NCI-H1417 (cell line): ENCODE measurements at regions not wholly inside any gene's neighbourhood (a gene's known extent, or its start where the extent isn't known, plus 50 kb on each side); places are given as distances from the start of the nearest gene placed in this dataset.

Source experiments
- DNase-seq, 3 experiments: peaks; one replicate each; lab custom pipeline; 2025; lab: John Stamatoyannopoulos, UW

DNA sequence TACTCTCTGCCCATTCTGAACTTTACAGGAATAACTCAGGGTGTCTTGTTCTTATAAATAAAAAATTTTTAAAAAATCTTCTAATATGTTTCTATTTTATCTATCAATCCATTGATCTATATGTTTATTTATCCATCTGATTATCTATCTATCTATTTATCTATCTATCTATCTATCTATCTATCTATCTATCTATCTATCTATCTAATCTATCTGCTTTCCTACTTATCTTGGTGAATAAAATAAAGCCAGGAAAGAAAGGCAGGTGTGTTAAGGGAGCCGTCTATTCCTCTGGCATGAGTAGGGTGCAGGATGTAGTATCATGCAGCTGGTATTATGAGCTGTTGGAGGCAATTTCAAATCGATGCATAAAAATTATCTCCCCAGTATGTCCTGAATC is 153.0 kb downstream of the FOXA2 start:
- DNase-seq: no peak

- DNase-seq: peak in 2 of 3 experiments; percentile 58 to 80
Observed at GRCh38 chr20:22430746-22431168, 153.6 kb downstream of the FOXA2 start.

DNA sequence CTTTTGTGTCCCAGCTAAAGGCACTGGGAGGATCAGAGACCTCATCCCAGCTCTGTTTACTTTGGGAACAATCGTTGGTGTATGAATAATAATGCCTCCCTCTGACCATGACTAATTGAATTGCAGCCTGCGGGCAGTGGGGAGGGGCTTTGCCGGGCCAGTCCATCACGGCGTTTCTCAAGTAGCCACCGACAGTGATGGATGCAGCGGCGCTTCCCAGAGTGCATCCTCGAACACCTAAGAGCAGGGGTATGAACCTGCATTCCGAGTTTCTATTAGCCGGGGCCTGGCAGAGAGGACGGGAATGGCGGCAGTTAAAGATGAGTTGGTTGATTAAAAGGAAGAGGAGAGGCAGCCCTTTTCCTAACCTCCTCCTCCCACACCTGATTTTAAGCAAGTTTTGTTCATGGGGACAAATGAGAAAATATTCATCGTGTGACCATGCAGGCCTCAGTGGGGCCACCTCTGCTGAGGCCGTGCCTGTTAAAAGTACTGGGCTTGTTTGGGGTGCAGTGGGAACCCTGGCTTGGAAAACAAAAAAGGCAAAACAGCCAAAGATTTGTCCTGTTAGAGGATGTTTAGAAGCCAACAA is 154.1 kb downstream of the FOXA2 start:
- peak; percentile 44 to 97 (median 88) for DNase-seq

GRCh38 chr20:22429175-22430153 is 154.9 kb downstream of the FOXA2 start:
- DNase-seq: no peak

- no peak for DNase-seq
Observed at GRCh38 chr20:22428051-22428450, 156.3 kb downstream of the FOXA2 start.

DNA sequence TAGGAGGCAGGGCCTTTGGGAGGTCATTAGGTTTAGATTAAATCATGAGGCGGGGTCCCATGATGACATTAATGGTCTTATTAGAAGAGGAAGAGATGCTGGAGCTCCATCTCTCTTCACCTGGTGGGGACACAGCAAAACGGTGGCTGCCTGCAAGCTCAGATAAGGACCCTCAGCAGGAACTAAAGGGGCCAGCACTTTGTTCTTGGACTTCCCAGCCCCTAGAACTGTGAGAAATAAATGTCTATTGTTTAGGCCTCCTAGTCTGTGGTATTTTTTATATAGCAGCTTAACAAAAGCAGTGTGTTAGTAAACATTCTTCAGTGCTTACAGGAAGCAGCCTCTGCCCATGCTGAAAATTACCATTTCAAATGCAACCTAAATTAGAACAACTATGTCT is 157.6 kb downstream of the FOXA2 start:
- no peak for DNase-seq

DNA sequence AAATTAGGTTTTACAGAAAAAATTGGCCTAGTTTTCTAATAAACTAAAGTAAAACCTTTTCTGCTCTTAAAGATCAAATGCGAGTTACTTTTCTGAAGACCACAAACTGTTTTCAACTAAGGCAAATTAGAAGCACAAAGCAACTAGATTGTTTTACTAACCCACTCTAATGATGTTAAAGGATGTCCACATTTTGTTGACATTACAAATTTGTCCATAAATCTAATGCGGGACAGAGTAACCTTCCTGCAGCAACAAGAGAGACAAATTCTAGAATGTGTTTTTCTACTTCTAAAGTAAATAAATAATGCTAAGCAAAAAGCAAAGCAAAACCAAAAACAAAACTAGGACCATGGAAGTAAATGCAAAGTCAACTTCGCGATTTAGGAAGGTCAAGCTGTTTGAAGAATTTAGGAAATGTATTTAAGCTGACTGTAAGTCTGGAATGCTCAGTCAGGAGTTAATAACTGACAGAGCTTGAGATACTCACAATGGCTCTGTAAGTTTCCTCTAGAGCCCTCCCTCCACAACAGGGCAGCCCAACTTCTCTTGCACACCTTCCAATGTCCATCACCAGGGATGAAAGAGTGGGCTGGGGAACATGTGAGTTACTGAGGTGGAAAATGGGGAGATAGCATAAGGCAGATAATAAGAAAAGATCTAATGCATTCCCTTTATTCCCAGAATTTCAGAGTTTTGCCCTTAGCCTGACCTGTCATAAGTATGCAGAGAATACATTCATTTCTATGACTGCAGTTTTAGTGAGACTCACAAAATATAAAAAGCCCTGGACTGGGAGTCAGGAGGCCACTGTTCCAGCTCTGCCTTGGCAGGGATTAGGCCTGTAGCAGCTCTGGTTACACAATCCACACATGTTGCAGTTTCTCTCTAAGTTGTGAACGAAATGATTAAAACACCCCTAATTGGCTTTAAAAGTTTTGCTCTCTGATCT is 158.8 kb downstream of the FOXA2 start:
- DNase-seq: no peak

DNA sequence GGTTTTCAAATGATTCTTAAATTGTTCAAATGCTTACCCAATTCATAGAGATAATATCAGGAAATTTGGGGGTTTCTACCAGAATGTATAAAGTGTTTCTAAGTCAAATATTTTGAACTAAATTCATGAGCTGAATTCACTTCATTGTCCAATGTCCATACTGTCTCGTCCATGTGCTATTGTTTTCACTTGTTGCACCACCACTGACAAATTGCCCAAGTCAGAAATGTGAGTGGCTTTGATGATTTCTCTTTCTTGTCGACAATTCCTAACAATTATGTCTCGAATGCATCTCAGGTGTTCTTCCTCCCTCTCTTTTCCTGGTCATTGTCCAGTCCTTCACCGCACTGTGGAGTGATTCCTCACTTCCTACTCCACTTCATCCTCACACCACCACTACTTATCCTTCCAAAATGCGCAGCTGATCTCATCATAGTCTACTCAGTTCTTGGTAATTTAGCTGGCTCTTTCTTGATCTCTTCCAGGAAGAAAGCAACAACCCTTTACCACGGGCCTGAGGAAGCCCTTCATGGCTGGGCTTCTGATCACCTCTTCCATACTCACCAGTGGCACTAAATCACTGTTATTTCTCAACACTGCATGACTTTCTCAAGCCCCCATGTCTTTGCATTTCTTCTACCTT is 161.1 kb downstream of the FOXA2 start:
- no peak for DNase-seq

GRCh38 chr20:22420116-22420598 is 164.2 kb downstream of the FOXA2 start:
- no peak for DNase-seq

GRCh38 chr20:22418738-22419137 is 165.6 kb downstream of the FOXA2 start:
- no peak for DNase-seq

GRCh38 chr20:22414305-22414742 is 170.0 kb downstream of the FOXA2 start:
- DNase-seq: peak in 1 of 3 experiments; percentile 76

DNA sequence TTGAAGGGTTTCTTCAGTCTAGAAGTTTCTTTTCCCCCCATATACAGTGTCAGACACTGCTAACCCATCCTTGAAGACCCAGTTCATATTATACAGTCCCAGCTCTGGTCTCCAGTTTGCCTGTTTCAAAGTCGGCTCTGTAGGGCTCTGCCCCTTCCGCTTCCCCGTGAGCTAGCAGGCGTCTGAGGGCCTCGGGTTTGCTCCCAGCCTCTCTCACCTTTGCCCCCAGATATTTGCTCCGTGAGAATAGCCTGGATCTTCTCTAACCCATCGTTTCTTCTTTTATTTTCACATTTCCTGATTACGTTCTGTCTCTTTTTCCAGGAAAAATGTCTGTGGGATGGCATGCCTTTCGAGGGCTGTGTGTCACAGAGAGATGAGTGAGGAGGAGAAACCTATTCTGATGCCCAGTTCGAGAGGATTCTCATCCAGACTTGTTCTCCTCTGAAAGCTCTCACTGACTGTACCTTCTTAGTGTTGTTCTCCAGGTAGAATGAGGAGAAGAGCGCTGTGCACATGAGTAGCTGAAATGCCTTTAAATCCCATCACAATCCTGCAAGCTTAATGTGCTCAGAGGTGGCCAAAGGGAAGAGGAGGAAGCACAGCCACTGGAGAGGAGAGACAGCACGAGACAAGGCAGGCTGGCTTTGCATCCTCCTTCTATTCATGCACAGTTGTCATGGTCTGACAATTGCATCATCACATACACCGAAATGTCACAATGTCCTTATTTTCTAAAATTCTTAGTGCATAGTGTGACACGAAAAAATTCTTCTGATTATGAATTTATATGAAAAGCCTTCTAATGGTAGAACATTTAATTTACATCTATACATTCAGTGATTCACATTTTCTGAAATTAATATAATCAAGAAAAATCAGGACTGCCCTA is 171.1 kb downstream of the FOXA2 start:
- no peak for DNase-seq

GRCh38 chr20:22411627-22412450 is 172.5 kb downstream of the FOXA2 start:
- DNase-seq: no peak

- DNase-seq: no peak
Observed at GRCh38 chr20:22411286-22411626, 173.1 kb downstream of the FOXA2 start.

DNA sequence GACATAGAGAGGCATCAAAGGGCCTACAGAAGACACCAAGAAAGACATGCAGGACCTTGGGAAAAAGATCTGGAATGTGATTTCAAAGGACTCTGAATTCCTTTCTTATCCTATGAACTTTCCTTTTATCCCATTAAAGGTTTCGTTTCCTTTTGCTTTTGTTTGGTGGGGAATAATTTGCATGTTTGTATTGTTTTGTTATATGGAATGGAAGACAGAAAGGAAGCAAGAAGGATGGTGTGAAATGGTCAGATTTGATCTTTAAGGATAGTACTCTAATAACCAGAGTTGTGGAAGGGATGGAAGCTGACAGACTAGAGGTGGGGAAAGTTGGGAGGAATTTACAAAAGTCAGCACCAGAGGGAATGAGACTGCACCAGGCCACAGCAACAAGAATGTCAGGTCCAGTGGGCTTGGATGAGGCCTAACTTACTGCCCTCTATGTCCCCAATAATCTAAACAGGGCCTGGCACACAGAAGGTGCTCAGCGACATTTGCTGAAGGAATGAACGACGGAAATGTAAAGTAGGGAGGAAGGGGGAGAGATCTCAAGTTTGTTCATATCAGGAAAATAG is 173.7 kb downstream of the FOXA2 start:
- DNase-seq: no peak

GRCh38 chr20:22408521-22409402 is 175.6 kb downstream of the FOXA2 start:
- DNase-seq: no peak

DNA sequence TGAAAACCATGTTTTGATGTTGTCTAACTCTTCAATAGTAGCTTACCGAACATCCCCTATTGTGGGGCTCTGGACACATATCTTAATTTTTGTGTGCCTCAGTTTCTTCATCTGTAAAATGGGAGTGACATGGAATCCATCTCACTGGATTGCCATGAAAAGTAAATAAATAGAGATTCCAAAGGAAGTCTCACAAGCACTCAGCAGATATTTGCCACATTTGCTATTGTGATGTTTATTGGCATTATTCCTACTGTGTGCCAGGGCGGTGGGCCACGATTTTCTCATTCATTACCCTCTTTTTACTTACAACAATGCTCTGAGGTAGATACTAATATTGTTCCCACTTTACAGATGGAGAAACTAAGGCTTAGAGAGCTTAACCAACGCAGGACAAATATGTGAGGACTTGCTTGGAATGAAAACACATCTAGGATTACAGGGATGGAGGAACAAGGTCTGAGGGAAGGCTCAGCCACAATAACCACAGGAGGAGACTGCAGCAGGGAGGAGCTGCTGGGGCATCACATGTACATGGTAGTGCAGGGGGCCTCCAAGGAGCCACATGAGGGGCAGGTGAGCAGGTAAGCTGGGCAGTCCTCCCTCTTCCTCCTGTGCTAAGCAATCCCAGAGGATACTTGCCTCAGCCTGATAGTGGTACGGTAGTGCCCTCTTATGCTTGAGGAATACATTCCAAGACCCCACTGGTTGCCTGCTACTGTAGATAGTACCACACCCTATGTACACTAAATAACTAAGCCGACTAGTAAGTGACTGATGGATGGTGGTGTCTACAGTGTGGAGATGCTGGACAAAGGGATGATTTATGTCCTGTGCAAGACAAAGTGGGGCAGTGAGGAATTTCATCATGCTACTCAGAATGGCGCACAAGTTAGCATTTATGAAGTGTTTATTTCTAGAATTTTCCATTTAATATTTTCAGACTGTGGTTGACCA is 176.9 kb downstream of the FOXA2 start:
- DNase-seq: no peak
